ENCODE measurements at regions not wholly inside any gene's neighbourhood (a gene's known extent, or its start where the extent isn't known, plus 50 kb on each side); places are given as distances from the start of the nearest gene placed in this dataset.

DNA sequence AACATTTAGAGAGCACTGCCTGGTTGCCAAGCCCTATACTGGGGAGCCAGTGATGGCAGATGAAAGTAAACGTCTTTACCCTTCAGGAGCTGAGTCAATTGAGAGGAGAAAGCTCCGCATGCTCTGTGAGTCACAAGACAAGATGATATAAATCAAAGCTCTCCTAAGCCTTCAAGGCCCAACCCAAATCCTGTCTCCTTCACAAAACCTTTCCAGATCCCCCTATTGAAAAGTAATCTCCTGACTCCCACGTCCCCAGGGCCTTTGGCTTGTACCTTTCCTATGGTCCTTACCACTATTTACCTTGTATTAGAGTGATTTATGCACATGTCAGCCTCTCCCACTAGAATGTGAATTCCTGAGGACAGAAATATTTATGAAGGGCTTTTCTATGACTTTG, 230.1 kb upstream of the TENM4 start (continued):
- TF ChIP-seq, protein P1, sequence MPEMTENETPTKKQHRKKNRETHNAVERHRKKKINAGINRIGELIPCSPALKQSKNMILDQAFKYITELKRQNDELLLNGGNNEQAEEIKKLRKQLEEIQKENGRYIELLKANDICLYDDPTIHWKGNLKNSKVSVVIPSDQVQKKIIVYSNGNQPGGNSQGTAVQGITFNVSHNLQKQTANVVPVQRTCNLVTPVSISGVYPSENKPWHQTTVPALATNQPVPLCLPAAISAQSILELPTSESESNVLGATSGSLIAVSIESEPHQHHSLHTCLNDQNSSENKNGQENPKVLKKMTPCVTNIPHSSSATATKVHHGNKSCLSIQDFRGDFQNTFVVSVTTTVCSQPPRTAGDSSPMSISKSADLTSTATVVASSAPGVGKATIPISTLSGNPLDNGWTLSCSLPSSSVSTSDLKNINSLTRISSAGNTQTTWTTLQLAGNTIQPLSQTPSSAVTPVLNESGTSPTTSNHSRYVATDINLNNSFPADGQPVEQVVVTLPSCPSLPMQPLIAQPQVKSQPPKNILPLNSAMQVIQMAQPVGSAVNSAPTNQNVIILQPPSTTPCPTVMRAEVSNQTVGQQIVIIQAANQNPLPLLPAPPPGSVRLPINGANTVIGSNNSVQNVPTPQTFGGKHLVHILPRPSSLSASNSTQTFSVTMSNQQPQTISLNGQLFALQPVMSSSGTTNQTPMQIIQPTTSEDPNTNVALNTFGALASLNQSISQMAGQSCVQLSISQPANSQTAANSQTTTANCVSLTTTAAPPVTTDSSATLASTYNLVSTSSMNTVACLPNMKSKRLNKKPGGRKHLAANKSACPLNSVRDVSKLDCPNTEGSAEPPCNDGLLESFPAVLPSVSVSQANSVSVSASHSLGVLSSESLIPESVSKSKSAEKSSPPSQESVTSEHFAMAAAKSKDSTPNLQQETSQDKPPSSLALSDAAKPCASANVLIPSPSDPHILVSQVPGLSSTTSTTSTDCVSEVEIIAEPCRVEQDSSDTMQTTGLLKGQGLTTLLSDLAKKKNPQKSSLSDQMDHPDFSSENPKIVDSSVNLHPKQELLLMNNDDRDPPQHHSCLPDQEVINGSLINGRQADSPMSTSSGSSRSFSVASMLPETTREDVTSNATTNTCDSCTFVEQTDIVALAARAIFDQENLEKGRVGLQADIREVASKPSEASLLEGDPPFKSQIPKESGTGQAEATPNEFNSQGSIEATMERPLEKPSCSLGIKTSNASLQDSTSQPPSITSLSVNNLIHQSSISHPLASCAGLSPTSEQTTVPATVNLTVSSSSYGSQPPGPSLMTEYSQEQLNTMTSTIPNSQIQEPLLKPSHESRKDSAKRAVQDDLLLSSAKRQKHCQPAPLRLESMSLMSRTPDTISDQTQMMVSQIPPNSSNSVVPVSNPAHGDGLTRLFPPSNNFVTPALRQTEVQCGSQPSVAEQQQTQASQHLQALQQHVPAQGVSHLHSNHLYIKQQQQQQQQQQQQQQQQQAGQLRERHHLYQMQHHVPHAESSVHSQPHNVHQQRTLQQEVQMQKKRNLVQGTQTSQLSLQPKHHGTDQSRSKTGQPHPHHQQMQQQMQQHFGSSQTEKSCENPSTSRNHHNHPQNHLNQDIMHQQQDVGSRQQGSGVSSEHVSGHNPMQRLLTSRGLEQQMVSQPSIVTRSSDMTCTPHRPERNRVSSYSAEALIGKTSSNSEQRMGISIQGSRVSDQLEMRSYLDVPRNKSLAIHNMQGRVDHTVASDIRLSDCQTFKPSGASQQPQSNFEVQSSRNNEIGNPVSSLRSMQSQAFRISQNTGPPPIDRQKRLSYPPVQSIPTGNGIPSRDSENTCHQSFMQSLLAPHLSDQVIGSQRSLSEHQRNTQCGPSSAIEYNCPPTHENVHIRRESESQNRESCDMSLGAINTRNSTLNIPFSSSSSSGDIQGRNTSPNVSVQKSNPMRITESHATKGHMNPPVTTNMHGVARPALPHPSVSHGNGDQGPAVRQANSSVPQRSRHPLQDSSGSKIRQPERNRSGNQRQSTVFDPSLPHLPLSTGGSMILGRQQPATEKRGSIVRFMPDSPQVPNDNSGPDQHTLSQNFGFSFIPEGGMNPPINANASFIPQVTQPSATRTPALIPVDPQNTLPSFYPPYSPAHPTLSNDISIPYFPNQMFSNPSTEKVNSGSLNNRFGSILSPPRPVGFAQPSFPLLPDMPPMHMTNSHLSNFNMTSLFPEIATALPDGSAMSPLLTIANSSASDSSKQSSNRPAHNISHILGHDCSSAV (CRISPR knock-in tag; IDR thresholded peaks at IDR 0.05; ENCODE audit: borderline replicate concordance) = no peak
- no peak for TF ChIP-seq ARNT2 (CRISPR knock-in tag; IDR thresholded peaks at IDR 0.05; ENCODE audit: low read depth)

DNA sequence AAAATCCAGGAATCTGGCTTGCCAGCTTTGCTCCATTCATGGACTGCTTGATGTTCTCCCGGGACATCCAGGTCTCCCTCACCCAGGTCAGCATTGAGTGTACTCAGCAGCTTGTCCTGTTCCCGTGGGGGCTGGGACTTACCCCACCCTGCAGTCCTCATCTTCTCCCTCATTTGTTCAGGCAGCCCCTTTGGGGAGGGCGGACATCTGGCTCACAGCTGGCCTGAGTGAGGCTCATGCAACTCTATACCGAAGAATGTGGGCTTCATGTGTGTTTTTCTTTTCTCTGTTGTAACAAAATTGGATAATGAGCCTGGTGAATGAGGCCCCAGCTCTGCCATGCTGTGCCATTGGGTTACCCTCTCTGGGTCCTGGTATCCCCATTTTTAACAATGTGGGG, 227.7 kb upstream of the TENM4 start:
- no TSS peak for BruUV-seq (replicated peaks)
- POLR2A ChIA-PET = no interaction called here
- WGBS (ENCODE audit: low lambda C conversion rate) = 0% methylated on average over 4 of the region's 4 CpGs
- no peak for TF ChIP-seq ZNF530 (CRISPR knock-in tag; IDR thresholded peaks at IDR 0.05; ENCODE audit: low read depth)
- TF ChIP-seq ZNF3 (CRISPR knock-in tag; IDR thresholded peaks at IDR 0.05) = no peak
- TF ChIP-seq ZNF17 (CRISPR knock-in tag; IDR thresholded peaks at IDR 0.05) = no peak
- no peak for TF ChIP-seq PLRG1 (conservative IDR thresholded peaks at IDR 0.05)
- TF ChIP-seq MEF2D (CRISPR knock-in tag; IDR thresholded peaks at IDR 0.05) = no peak
- TF ChIP-seq, protein P2, sequence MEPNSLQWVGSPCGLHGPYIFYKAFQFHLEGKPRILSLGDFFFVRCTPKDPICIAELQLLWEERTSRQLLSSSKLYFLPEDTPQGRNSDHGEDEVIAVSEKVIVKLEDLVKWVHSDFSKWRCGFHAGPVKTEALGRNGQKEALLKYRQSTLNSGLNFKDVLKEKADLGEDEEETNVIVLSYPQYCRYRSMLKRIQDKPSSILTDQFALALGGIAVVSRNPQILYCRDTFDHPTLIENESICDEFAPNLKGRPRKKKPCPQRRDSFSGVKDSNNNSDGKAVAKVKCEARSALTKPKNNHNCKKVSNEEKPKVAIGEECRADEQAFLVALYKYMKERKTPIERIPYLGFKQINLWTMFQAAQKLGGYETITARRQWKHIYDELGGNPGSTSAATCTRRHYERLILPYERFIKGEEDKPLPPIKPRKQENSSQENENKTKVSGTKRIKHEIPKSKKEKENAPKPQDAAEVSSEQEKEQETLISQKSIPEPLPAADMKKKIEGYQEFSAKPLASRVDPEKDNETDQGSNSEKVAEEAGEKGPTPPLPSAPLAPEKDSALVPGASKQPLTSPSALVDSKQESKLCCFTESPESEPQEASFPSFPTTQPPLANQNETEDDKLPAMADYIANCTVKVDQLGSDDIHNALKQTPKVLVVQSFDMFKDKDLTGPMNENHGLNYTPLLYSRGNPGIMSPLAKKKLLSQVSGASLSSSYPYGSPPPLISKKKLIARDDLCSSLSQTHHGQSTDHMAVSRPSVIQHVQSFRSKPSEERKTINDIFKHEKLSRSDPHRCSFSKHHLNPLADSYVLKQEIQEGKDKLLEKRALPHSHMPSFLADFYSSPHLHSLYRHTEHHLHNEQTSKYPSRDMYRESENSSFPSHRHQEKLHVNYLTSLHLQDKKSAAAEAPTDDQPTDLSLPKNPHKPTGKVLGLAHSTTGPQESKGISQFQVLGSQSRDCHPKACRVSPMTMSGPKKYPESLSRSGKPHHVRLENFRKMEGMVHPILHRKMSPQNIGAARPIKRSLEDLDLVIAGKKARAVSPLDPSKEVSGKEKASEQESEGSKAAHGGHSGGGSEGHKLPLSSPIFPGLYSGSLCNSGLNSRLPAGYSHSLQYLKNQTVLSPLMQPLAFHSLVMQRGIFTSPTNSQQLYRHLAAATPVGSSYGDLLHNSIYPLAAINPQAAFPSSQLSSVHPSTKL (CRISPR knock-in tag; IDR thresholded peaks at IDR 0.05) = no peak
- no peak for TF ChIP-seq SAFB2 (CRISPR knock-in tag; IDR thresholded peaks at IDR 0.05; ENCODE audit: borderline replicate concordance, low read depth)
- TF ChIP-seq ZNF790 (CRISPR knock-in tag; IDR thresholded peaks at IDR 0.05; ENCODE audit: borderline replicate concordance) = no peak
- TF ChIP-seq ZNF761 (CRISPR knock-in tag; conservative IDR thresholded peaks at IDR 0.05) = no peak
- no peak for TF ChIP-seq ZNF614 (CRISPR knock-in tag; IDR thresholded peaks at IDR 0.05; ENCODE audit: borderline replicate concordance)

More for the DNA sequence above, 227.7 kb upstream of the TENM4 start:
- CTCF ChIA-PET (ENCODE audit: low intra/inter-chr PET ratio, low total read pairs) = no interaction called here
- Histone ChIP-seq H4K20me1 (ENCODE audit: insufficient read depth, low read length) (no peaks in the 10 kb centered on the region), H3K4me2 (ENCODE audit: low read depth, low read length) (no peak overlapping the region), H2AFZ (ENCODE audit: low read length) (no peak overlapping the region), H3K79me2 (ENCODE audit: insufficient read depth, low read length) (no peaks in the 10 kb centered on the region), H3K27me3 (ENCODE audit: control insufficient read depth in 1 of 2, insufficient read depth in 2 of 2, low read length in 2 of 2) (no peaks in the 10 kb centered on the region; a peak in 1 of 5 replicates), H3K27ac (ENCODE audit: extremely low read length, insufficient read depth, low read length) (no peak overlapping the region), H3K4me3 (replicated peaks in 1 of 3; ENCODE audit: insufficient read depth in 1 of 3, low read depth in 2 of 3, low read length in 3 of 3) (no peak overlapping the region), H3K9me3 (ENCODE audit: low read length) (no peaks in the 10 kb centered on the region), H3K4me1 (ENCODE audit: insufficient read depth, low read length) (no peaks in the 10 kb centered on the region), H3K36me3 (replicated peaks in 1 of 2; ENCODE audit: control insufficient read depth in 1 of 2, insufficient read depth in 2 of 2, low read length in 2 of 2) (no peaks in the 10 kb centered on the region), H3K9ac (ENCODE audit: insufficient read depth, low read depth, low read length) (no peak overlapping the region)
- in situ Hi-C loops (cut with HindIII; ENCODE audit: extremely low pct_ligation_motif_present, low pct_unique_long_range_greater_than_20kb) = no loop called here
- ATAC-seq = no peak
- intact Hi-C loops (cut with micrococcal nuclease; ENCODE audit: unreplicated experiment) = no loop called here
- DNase-seq (ENCODE audit: low spot score) = no peak
- FAIRE-seq = no peak
